ENCODE measurements at regions not wholly inside any gene's neighbourhood (a gene's known extent, or its start where the extent isn't known, plus 50 kb on each side); places are given as distances from the start of the nearest gene placed in this dataset.
"Not testable (repeated sequence)": the region's sequence is repeated elsewhere in the genome, so short reads cannot be mapped to it uniquely, and the experiment has no call there.

GRCh38 chr2:52597346-52597745 is 1170.3 kb upstream of the CHAC2 start:
- FAIRE-seq (no peak), DNase-seq (ENCODE audit: low spot score) (no peak)

- DNase-seq (ENCODE audit: low spot score) = no peak
Measured at GRCh38 chr2:52594026-52594425, 1173.6 kb upstream of the CHAC2 start.

GRCh38 chr2:52584071-52584470 is 1183.5 kb upstream of the CHAC2 start:
- FAIRE-seq; DNase-seq (ENCODE audit: low spot score): not testable (repeated sequence)

More at GRCh38 chr2:52594026-52594425, 1173.6 kb upstream of the CHAC2 start:
- no peak for FAIRE-seq

GRCh38 chr2:52572469-52572894 is 1195.1 kb upstream of the CHAC2 start:
- DNase-seq (ENCODE audit: low spot score) (no peak), FAIRE-seq (no peak)

- no peak for FAIRE-seq
- no peak for DNase-seq (ENCODE audit: low spot score)
Measured at GRCh38 chr2:52571380-52572347, 1195.9 kb upstream of the CHAC2 start.

- FAIRE-seq (no peak), DNase-seq (ENCODE audit: low spot score) (no peak)
Measured at GRCh38 chr2:52570716-52571115, 1196.9 kb upstream of the CHAC2 start.

- FAIRE-seq (no peak), DNase-seq (ENCODE audit: low spot score) (no peak)
Measured at GRCh38 chr2:52563151-52563550, 1204.5 kb upstream of the CHAC2 start.

GRCh38 chr2:52558265-52558664 is 1209.3 kb upstream of the CHAC2 start:
- FAIRE-seq (no peak), DNase-seq (ENCODE audit: low spot score) (no peak)

GRCh38 chr2:52542297-52542696 is 1225.3 kb upstream of the CHAC2 start:
- DNase-seq (ENCODE audit: low spot score) = no peak
- FAIRE-seq = no peak

- DNase-seq (ENCODE audit: low spot score) = no peak
- no peak for FAIRE-seq
Measured at GRCh38 chr2:52539026-52539970, 1228.3 kb upstream of the CHAC2 start.

- no peak for DNase-seq (ENCODE audit: low spot score)
- no peak for FAIRE-seq
Measured at GRCh38 chr2:52537588-52537987, 1230.0 kb upstream of the CHAC2 start.

- DNase-seq (ENCODE audit: low spot score) = no peak
- no peak for FAIRE-seq
Measured at GRCh38 chr2:52536929-52537460, 1230.6 kb upstream of the CHAC2 start.

- FAIRE-seq = no peak
- no peak for DNase-seq (ENCODE audit: low spot score)
Measured at GRCh38 chr2:52532956-52533355, 1234.6 kb upstream of the CHAC2 start.

- DNase-seq (ENCODE audit: low spot score) = no peak
- FAIRE-seq = no peak
Measured at GRCh38 chr2:52526735-52527134, 1240.9 kb upstream of the CHAC2 start.

- no peak for DNase-seq (ENCODE audit: low spot score)
- no peak for FAIRE-seq
Measured at GRCh38 chr2:52520644-52521043, 1247.0 kb upstream of the CHAC2 start.

GRCh38 chr2:52518678-52519077 is 1248.9 kb upstream of the CHAC2 start:
- no peak for DNase-seq (ENCODE audit: low spot score)
- FAIRE-seq = no peak

- FAIRE-seq = no peak
- DNase-seq (ENCODE audit: low spot score) = no peak
Measured at GRCh38 chr2:52512760-52513159, 1254.8 kb upstream of the CHAC2 start.

- no peak for FAIRE-seq
- DNase-seq (ENCODE audit: low spot score) = no peak
Measured at GRCh38 chr2:52510432-52510831, 1257.2 kb upstream of the CHAC2 start.

- FAIRE-seq = no peak
- DNase-seq (ENCODE audit: low spot score) = no peak
Measured at GRCh38 chr2:52502476-52502860, 1265.1 kb upstream of the CHAC2 start.

- FAIRE-seq = no peak
- DNase-seq (ENCODE audit: low spot score) = no peak
Measured at GRCh38 chr2:52501715-52502475, 1265.7 kb upstream of the CHAC2 start.

GRCh38 chr2:52500561-52500960 is 1267.0 kb upstream of the CHAC2 start:
- DNase-seq (ENCODE audit: low spot score) (no peak), FAIRE-seq (no peak)
